ENCODE measurements at regions not wholly inside any gene's neighbourhood (a gene's known extent, or its start where the extent isn't known, plus 50 kb on each side); places are given as distances from the start of the nearest gene placed in this dataset.
"Not testable (repeated sequence)": the region's sequence is repeated elsewhere in the genome, so short reads cannot be mapped to it uniquely, and the experiment has no call there.

GRCh38 chr7:94314413-94315410, 80.0 kb upstream of the COL1A2 start:
- DNase-seq (ENCODE audit: low read depth): no peak

GRCh38 chr7:94321138-94321537, 73.6 kb upstream of the COL1A2 start:
- DNase-seq (ENCODE audit: low read depth): not testable (repeated sequence)

- DNase-seq (ENCODE audit: low read depth): no peak
Observed at GRCh38 chr7:94323844-94324243, 70.9 kb upstream of the COL1A2 start.

- DNase-seq (ENCODE audit: low read depth): no peak
Observed at GRCh38 chr7:94324380-94325121, 70.1 kb upstream of the COL1A2 start.

GRCh38 chr7:94325122-94325475, 69.6 kb upstream of the COL1A2 start:
- no peak for DNase-seq (ENCODE audit: low read depth)

GRCh38 chr7:94330269-94331020, 64.2 kb upstream of the COL1A2 start:
- no peak for DNase-seq (ENCODE audit: low read depth)

- DNase-seq (ENCODE audit: low read depth): no peak
Observed at GRCh38 chr7:94332571-94332970, 62.1 kb upstream of the COL1A2 start.

GRCh38 chr7:94333810-94334209, 60.9 kb upstream of the COL1A2 start:
- no peak for DNase-seq (ENCODE audit: low read depth)

- no peak for DNase-seq (ENCODE audit: low read depth)
Observed at GRCh38 chr7:94335586-94335985, 59.1 kb upstream of the COL1A2 start.

GRCh38 chr7:94336009-94336408, 58.7 kb upstream of the COL1A2 start:
- no peak for DNase-seq (ENCODE audit: low read depth)

- DNase-seq (ENCODE audit: low read depth): no peak
Observed at GRCh38 chr7:94338921-94339371, 55.7 kb upstream of the COL1A2 start.

GRCh38 chr7:94344826-94345225, 49.9 kb upstream of the COL1A2 start:
- DNase-seq (ENCODE audit: low read depth): no peak
